Stomach (tissue), 8 donors: ENCODE measurements at regions not wholly inside any gene's neighbourhood (a gene's known extent, or its start where the extent isn't known, plus 50 kb on each side); places are given as distances from the start of the nearest gene placed in this dataset.

Experiments used
- DNase-seq, 2 donors: peaks; one replicate each; pipeline versions ENCODE4 v3.0.0 to v3.0.0-alpha.2; 2013 to 2019
- H3K27ac ChIP-seq, 5 donors: fragments of 200-600 bp in 4 of 5; sonication (generic) in 4 of 5; one replicate each; pipeline ENCODE4 v1.5.1; 2013 to 2019; ENCODE audit warnings: mild to moderate bottlenecking in 1 of 5, moderate library complexity in 1 of 5
- H3K27me3 ChIP-seq, 3 donors: fragments of 200-600 bp; sonication (generic); one replicate each; pipeline ENCODE4 v1.5.1; 2017 to 2019; ENCODE audit warnings: mixed run types in 1 of 3
- H3K36me3 ChIP-seq, 4 donors: fragments of 200-600 bp; sonication (generic); 1 replicate in 3 of 4; 2 replicates in 1 of 4; pipeline ENCODE4 v1.5.1; 2016 to 2019
- H3K4me1 ChIP-seq, 4 donors: fragments of 200-600 bp; sonication (generic); one replicate each; pipeline ENCODE4 v1.5.1; 2016 to 2019
- H3K4me3 ChIP-seq, 4 donors: fragments of 200-600 bp; sonication (generic) in 3 of 4; one replicate each; pipeline ENCODE4 v1.5.1; 2016 to 2019; ENCODE audit warnings: mild to moderate bottlenecking in 1 of 4
- H3K9me3 ChIP-seq, 4 donors: fragments of 200-600 bp; sonication (generic); one replicate each; pipeline ENCODE4 v1.5.1; 2016 to 2019
- CTCF ChIP-seq, 7 experiments: fragments of 450-650 bp in 4 of 7; fragments of 200-600 bp in 3 of 7; sonication (generic) in 3 of 7; IDR thresholded peaks; one replicate each; pipeline ENCODE4 v1.5.1; 2016 to 2019; ENCODE audit warnings: antibody characterized with exemption in 7 of 7, control low read depth in 2 of 7, mild to moderate bottlenecking in 1 of 7
- EP300 ChIP-seq: sonication (generic); formaldehyde crosslinking; IDR thresholded peaks from one replicate; pipeline ENCODE4 v1.6.1; 2017; ENCODE audit warnings: antibody characterized with exemption
- POLR2A ChIP-seq, 4 donors: fragments of 450-650 bp; IDR thresholded peaks; one replicate each; pipeline ENCODE4 v1.6.1; 2016; ENCODE audit warnings: antibody characterized with exemption in 4 of 4, control low read depth in 2 of 4, mild to moderate bottlenecking in 1 of 4, moderate library complexity in 1 of 4
- POLR2AphosphoS5 ChIP-seq, 3 donors: sonication (generic); formaldehyde crosslinking; IDR thresholded peaks; one replicate each; pipeline ENCODE4 v1.6.1; 2016; ENCODE audit warnings: antibody characterized with exemption in 3 of 3
- WGBS, 5 donors: extraction: QIAGEN DNeasy Blood & Tissue Kit in 3 of 5; methylation state at CpG; one replicate each; pipeline versions ENCODE4 v1.1.5 to v1.1.7; 2013 to 2018; 5-methylcytosine and 5-hydroxymethylcytosine counted together
- intact Hi-C: fragments of 100-400 bp; cut with DNase I; formaldehyde crosslinking; loops from one replicate; pipeline ENCODE4 v1.15.1; 2023; ENCODE audit warnings: low total_unique reads
- donor health status: healthy with polysubstance abuse.
- donor health status: Bipolar disorder and iron deficiency.
- donor health status: healthy.

- no peak for TF ChIP-seq CTCF (IDR thresholded peaks at IDR 0.05)
- no peak for TF ChIP-seq EP300
- TF ChIP-seq POLR2AphosphoS5 (IDR thresholded peaks at IDR 0.05): no peak
- no peak for TF ChIP-seq POLR2A (IDR thresholded peaks at IDR 0.05)
- Histone ChIP-seq H3K27ac (no peak overlapping the region), H3K4me3 (no peak overlapping the region), H3K36me3 (no peaks in the 10 kb centered on the region), H3K27me3 (no peaks in the 10 kb centered on the region), H3K9me3 (no peaks in the 10 kb centered on the region), H3K4me1 (no peaks in the 10 kb centered on the region)
- WGBS, 5 donors: 75 to 82% (median 80%) methylated on average over 6 of the region's 6 CpGs
- intact Hi-C loops: no loop called here
- DNase-seq: no peak
Observed at GRCh38 chr9:2962471-2963172, 118.7 kb upstream of the PUM3 start.

GRCh38 chr9:2958219-2958618 lies 114.3 kb upstream of the PUM3 start:
- Histone ChIP-seq H3K4me3 (no peak overlapping the region), H3K9me3 (no peaks in the 10 kb centered on the region), H3K27me3 (no peaks in the 10 kb centered on the region), H3K4me1 (no peaks in the 10 kb centered on the region), H3K36me3 (no peaks in the 10 kb centered on the region), H3K27ac (no peak overlapping the region)
- DNase-seq: no peak
- no peak for TF ChIP-seq EP300
- no peak for TF ChIP-seq POLR2A (IDR thresholded peaks at IDR 0.05)
- TF ChIP-seq CTCF (IDR thresholded peaks at IDR 0.05): no peak
- no peak for TF ChIP-seq POLR2AphosphoS5 (IDR thresholded peaks at IDR 0.05)
- 80 to 88% (median 83%) methylated on average over 2 of the region's 2 CpGs for WGBS, 5 donors
- intact Hi-C loops: no loop called here

- no peaks in the 10 kb centered on the region for H3K36me3 ChIP-seq
- DNase-seq: no peak
- H3K27ac ChIP-seq: no peak overlapping the region
- 46 to 78% (median 67%) methylated on average over 6 of the region's 6 CpGs for whole genome bisulfite sequencing, 5 donors
- TF ChIP-seq POLR2AphosphoS5 (IDR thresholded peaks at IDR 0.05) (no peak), CTCF (IDR thresholded peaks at IDR 0.05) (no peak), POLR2A (IDR thresholded peaks at IDR 0.05) (no peak), EP300 (no peak)
- H3K27me3 ChIP-seq: no peaks in the 10 kb centered on the region
- H3K4me3 ChIP-seq: no peak overlapping the region
- intact Hi-C loops: no loop called here
- H3K9me3 ChIP-seq: no peaks in the 10 kb centered on the region
- no peaks in the 10 kb centered on the region for H3K4me1 ChIP-seq
Observed at GRCh38 chr9:2957656-2958200, 113.8 kb upstream of the PUM3 start.

- H3K9me3 ChIP-seq: no peaks in the 10 kb centered on the region
- no peak for DNase-seq
- no peaks in the 10 kb centered on the region for H3K4me1 ChIP-seq
- no peaks in the 10 kb centered on the region for H3K36me3 ChIP-seq
- H3K27ac ChIP-seq: no peak overlapping the region
- no peak overlapping the region for H3K4me3 ChIP-seq
- 35 to 53% (median 42%) methylated on average over 2 of the region's 2 CpGs for WGBS, 5 donors
- no peak for TF ChIP-seq POLR2AphosphoS5 (IDR thresholded peaks at IDR 0.05)
- TF ChIP-seq EP300: no peak
- TF ChIP-seq POLR2A (IDR thresholded peaks at IDR 0.05): no peak
- TF ChIP-seq CTCF (IDR thresholded peaks at IDR 0.05): no peak
- no peaks in the 10 kb centered on the region for H3K27me3 ChIP-seq
- intact Hi-C loops: no loop called here
Observed at GRCh38 chr9:2955575-2955974, 111.7 kb upstream of the PUM3 start.
